Stimulated activated CD4-positive, alpha-beta T cell treated with anti-CD3 and anti-CD28 coated beads, Interleukin-2, amount 100 ng/mL, for 24 hours (primary cell): ENCODE measurements at regions not wholly inside any gene's neighbourhood (a gene's known extent, or its start where the extent isn't known, plus 50 kb on each side); places are given as distances from the start of the nearest gene placed in this dataset.

Experiments
- DNase-seq, 2 donors: peaks; one replicate each; pipeline ENCODE4 v3.0.0-alpha.2; 2020

DNA sequence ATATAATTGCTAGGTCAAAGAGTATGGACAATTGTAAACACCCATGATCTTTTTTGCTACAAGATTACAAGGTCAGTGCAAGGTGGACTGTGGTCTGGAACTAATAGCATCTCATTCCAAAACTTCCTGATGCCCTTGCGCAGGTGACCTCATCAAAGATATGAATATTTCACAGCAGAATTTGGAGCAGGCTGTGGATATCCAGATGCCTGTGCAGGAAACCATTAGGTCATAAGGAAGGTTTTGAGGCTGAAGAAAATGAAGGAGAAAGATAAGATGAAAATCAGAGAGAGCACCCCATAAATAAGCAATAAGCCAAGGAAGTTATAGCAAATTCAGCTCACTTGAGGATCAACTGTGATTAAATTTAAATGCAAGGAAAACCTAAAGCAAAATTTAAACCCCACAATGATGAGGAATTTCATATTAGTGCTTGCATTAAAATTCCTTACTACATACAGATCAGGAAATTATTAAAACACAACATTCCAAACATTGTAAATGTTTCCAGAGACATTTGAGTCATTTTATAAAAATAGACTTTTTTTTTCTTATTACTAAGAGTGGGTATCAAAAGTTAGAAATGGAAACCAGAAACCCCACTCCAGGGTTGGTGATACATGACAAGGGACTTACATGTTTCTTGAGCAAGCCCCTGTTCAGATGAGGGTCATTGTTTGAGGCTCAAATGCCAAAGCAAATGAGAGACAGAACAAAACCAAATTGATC is 100.7 kb upstream of the FAM9C start:
- DNase-seq: no peak

DNA sequence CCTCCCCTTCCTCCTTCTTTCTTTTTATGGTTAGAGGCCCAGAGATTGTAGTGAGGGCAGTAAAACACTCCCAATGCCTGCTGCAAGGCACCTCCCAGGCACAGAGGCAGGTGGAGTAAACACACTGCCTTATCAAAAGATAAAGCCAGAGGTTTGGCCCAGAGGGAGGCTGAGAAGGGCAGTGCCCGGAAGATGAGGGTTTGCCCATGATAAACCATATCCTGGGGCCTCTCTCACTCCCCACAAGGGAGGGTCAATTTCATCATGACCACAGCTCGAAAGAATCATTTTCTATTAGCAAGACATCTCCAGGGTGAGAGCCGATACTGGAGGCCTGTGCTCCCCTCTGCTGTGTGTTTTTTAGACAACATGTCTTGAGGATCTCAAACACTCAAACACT is 98.5 kb upstream of the FAM9C start:
- no peak for DNase-seq

DNA sequence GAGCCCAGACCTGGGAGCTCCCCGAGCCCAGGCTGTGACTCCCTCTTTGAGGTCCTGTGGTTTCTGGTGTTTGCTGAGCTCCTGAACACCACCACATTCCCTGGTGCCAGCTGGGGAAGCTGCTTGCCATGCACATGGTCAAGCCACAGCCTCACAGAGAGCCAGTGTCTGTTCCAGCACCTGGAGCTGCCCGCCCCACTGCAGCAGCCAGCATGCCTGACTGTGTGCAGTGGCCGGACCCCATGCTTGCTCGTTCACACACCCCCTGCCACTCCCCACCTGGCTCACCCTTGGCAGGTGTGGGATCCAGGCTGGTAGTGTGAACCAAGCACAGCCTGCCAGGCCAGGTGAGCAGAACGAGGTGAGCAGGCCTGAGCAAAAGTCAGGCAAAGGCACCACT is 95.6 kb upstream of the FAM9C start:
- DNase-seq: no peak

DNA sequence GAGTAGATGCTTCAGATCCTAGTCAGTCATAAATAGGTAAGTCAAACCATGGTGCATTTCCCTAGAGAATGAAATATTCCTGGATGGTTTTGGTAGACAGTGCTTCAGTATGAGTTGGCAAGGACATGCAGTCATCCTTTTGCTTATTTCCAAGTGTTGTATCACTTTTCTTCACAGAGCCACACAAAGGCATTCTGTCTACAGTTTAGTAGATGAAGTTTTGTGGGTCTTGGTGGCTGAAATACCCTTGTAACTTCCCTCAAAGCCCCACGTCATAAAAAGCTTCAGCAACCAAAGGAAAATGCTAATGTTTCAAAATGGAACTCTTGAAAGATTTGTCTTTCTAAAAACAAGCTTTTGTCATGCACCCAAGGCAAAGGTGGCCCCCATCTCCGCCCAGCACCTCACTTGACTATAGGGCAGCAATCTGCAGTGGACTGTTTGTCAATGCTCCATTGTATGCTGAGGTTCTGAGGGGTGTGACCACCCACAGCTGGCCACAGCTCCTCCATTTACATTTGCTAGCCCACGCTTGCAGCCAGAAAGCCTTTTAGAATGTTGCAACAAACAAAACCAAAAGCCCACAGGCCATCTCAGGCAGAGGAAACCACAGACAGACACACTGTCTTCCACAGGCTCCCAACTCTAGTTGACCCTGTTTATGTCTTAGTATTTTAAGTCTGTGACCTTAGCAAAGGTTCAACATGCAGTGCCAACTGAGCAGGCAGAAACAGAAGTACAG is 87.1 kb upstream of the FAM9C start:
- no peak for DNase-seq

DNA sequence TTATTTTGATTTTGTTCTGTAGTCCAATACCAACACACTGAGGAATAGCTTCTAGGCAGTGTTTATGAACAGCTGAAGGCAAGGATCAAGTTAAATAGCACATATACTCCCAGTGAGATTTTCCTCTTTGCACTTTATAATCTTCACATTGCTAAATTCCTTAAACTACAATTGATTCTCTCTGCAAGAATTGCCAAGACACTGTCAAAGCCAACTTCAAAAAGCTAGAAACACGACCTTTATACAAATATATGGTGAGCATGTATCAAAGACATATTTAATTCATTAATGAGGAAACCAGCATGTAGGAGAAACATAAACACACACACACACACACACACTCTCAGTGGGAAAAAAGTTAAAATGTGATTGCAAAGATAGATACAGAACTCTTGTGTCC is 86.4 kb upstream of the FAM9C start:
- no peak for DNase-seq

DNA sequence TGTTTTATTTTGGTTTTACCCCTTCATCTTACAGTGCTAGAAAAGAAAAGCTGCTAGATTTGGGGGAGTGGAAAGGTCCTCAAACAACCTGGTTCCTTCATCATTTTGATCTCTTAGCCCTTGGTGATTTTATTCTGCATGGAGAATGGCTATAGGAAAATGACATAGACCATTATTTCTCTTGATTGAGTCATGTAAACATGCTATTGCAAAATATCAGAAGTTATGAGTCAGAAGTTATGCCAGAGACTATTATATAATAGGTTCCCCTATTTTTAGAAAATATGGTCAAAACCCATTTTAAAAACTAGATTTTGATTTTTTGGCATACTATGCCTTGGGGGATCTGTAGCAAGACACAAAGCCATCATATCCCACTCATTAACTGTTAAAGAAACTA is 83.7 kb upstream of the FAM9C start:
- DNase-seq: no peak

DNA sequence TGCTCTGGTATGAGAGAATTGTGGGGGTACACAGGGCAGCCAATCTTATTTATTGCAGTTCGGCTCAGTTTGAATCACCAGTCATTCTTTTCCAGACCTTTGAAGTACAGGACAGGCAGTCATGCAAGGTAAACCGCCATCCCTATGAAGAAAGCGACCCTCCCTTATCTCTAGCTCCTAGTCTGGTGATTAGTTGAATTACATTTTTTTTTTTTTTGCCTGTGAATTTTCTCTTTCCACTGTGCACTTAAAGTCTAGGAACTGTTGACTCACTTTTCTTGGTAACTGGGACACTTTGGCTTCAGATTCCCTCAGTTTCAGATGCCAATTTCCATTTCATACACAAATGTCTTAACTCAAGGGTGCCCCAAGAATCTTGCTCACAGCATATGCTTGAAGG is 82.4 kb upstream of the FAM9C start:
- no peak for DNase-seq

DNA sequence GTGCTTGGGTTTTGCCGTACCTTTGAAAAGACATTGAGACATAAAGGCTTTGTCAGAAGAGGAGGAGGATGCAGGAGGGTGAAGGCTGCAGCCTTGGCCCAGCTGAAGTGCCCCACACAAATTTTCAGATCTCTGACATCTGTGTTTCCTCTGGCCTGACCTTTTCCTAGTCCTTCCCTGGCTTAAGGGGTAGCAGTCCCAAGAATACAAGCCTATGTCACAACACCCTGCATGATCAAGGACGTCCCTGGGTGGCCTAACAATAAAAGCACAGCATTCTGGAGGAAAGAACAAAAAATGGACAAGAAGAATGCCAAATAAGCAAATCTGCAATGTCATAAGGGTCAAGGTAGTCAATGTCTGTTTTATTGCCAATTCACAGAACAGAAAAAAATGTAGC is 80.8 kb upstream of the FAM9C start:
- DNase-seq: no peak

DNA sequence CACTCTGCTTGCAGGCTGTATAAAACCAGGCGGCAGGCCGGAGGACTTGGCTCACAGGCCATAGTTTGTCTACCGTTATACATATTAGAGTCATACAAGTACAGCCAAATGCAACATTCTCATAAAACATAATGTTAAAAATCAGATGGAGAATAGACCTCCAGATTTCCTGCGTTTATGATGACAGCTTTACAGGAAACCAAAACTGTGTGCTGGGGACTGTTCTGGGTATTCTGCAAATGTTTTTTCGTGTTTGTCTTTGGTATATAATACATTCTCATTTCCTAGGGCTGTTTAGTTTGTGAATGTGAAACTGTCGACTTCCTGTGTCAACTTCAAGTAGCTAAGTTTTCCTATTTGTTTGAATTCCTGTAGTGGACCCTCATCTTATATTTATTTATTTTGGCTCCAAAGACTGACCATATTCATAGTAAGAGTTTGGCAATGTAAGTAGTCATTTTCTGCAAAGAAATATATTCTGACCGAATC is 79.5 kb upstream of the FAM9C start:
- no peak for DNase-seq

DNA sequence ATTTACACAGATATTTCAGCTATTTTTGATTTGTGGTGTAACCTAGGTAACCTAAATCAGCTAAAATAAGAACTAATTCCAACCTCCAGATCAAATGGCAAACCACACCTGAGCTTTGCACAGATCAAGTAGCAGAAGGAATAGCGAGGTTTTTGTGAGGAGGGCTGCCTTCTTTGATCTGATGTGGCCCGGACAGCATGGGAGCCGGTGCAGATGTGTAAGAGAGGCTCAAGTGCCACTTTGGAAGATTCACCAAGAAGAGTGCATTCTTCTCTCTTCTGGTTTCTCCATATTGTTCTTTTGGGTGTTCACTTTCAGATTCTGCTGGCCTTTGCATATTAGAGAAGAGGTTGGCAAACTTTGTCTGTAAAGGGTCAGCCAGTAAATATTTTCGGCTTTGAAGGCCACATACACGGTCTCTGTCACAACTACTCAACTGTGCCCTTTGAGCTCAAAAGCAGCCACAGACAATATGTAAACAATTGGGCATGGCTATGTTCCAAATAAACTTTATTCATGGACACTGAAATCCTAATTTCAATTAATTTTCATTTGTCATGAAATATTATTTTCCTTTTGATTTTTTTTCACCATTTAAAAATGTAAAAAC is 78.9 kb upstream of the FAM9C start:
- no peak for DNase-seq

- no peak for DNase-seq
Measured at GRCh38 chrX:13121020-13121555, 76.7 kb upstream of the FAM9C start.

GRCh38 chrX:13120017-13120416 is 75.6 kb upstream of the FAM9C start:
- DNase-seq: no peak

- no peak for DNase-seq
Measured at GRCh38 chrX:13119386-13119785, 75.0 kb upstream of the FAM9C start.

GRCh38 chrX:13115146-13115855 is 70.9 kb upstream of the FAM9C start:
- no peak for DNase-seq

DNA sequence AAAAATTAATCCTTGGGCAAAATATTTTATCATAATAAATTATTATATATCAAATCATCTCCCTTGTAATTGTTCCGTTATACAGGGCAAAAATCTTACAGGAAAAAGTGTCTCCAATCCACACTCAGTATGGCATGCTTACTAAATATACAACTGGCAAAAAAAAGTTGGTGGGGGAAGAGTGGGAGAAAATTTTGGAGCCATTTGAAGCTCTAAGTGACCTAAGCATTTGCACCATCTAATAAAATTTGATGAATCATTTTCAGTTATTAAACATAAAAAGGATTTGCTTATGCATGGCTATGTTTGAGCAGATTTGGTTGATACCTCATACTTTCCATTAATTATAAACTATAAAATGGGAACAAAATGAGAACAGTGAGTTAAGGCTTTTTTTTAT is 68.1 kb upstream of the FAM9C start:
- DNase-seq: no peak

DNA sequence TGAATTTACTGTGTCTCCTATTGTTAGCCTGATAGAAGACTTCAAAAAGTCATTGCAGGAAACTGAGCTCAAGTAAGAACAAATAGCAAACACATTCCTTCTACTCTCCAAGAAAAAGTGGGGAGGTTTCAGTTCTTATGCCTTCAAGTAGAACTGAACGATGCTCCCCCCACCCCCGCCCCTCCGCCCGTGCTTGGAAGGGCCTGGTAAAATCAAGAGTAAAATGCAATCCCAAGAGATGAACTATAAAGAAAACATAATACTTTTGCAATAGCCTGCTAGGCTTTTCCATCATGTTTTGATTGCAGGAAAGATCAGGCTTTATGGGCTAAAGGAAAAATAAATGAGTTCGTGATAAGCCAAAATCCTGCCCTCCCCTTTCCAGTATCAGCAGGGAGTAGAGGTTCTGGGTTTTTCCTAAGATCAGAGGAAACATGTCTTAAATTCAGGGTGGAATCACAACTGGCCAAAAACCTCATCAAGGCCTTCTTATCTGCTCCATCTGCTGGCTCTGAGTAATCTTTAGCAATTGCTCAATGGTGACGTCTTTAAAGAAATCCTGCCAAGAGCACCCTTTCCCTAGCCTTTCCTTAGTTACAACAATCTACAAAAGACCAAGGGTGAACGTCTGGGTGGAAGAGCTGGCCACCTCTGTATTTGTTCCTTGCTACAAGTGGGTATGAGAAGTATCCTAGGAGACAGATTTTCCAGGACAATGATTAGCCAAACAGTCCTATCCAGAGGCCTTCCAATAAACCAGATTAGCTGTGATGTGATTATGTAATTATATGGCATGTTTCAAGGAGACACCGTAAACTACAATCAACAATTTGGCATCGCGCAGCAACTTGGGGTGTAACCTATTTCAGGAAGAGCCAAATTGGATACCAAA is 66.3 kb upstream of the FAM9C start:
- no peak for DNase-seq

DNA sequence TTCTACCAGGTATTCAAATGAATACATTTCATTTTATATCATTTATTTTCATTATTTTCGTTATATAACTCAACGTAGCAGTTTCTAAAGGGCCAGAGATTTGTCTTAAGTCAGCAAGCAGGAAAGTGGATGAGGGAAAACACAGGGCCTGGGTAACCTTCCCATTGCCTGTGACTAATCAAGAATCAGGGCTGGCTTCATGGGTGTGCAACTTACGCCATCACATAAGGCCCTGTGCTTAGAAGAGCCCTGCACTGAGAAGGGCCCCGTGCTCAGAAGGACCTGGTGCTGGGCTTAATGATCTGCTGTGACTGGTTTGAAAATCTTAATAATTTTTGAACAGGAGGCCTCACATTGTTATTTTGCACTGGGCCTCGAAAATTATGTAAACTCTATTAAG is 65.4 kb upstream of the FAM9C start:
- no peak for DNase-seq

- no peak for DNase-seq
Measured at GRCh38 chrX:13103914-13104274, 59.5 kb upstream of the FAM9C start.

DNA sequence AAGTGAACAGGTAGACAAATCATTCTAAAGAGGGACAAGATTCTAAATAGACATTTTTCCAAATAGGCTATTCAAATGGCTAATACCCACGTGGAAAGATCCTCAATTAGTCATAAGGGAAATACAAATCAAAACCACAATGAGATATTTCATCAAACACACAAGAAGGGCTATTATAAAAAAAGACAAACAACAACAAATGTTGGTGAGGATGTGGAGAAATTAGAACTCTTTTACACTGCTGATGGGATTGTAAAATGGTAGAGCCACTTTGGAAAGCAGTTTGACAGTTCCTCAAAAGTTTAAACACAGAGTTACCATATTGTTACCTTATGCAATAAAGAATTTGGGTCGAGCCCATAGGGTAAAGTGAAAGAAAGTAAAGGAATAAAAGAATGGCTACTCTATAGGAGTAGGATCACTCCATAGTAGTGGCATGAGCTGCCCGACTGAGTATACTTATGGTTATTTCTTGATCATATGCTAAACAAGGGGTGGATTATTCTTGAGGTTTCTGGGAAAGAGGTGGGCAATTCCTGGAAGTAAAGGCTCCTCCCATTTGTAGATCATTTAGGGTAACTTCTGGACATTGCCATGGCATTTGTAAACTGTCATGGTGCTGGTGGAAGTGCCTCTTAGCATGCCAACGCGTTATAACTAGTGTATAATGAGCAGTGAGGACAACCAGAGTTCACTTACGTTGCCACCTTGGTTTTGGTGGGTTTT is 58.9 kb upstream of the FAM9C start:
- no peak for DNase-seq

DNA sequence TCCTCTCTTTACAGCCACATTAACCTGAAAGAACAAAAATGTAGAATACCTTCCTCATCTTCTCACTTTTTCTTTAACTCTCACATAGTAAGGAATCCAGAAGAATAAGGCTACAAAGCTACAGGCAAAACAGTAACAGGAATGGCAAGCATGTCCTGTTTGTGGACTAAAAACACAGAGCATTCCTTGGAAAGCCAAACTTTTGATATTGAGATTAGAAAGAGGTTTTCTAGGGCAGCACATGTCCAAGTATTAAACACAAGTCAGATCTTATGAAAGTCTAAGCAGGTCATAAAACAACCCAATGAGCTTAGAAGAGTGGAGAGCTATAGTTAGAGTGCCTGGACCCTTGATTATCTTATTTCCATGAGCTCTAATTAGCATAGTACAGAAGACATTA is 58.2 kb upstream of the FAM9C start:
- DNase-seq: no peak

GRCh38 chrX:13101441-13102139 is 57.2 kb upstream of the FAM9C start:
- DNase-seq: peak; percentile 48 to 49
